OCI-LY7 (cell line): ENCODE measurements at regions not wholly inside any gene's neighbourhood (a gene's known extent, or its start where the extent isn't known, plus 50 kb on each side); places are given as distances from the start of the nearest gene placed in this dataset.

Source experiments
- BruUV-seq: library from RNA; stranded (reverse); fragments of 400-500 nt; replicated peaks from 2 replicates; lab custom pipeline; 2021; lab: Mats Ljungman, UMichigan
- CTCF ChIA-PET: fragments of 300-600 bp; sonication (Branson Sonifier 250); formaldehyde crosslinking; loops from one replicate; lab custom pipeline; 2022; ENCODE audit warnings: antibody characterized with exemption; ENCODE audit not compliant: unreplicated experiment; lab: Charles Lee
- POLR2A ChIA-PET: fragments of 300-600 bp; sonication (Branson Sonifier 250); formaldehyde crosslinking; loops from one replicate; lab custom pipeline; 2022; ENCODE audit warnings: antibody characterized with exemption; lab: Charles Lee
- DNase-seq: peaks from one replicate; pipeline ENCODE4 v3.0.0-alpha.2; 2015; ENCODE audit warnings: low spot score
- H2AFZ ChIP-seq: fragments of 200-600 bp; sonication (generic), shearing (Covaris generic); 2 replicates; pipeline ENCODE4 v1.6.1; 2014; ENCODE audit warnings: mild to moderate bottlenecking, antibody characterized with exemption, low read length, moderate library complexity
- H3K27ac ChIP-seq: fragments of 200-600 bp; sonication (generic); 2 replicates; pipeline ENCODE4 v1.5.1; 2014; ENCODE audit warnings: mixed run types, low read depth, mild to moderate bottlenecking, moderate library complexity, low read length, inconsistent platforms; ENCODE audit not compliant: poor library complexity, severe bottlenecking
- H3K36me3 ChIP-seq: fragments of 200-600 bp; sonication (generic); 2 replicates; pipeline ENCODE4 v1.6.1; 2014; ENCODE audit warnings: mild to moderate bottlenecking, antibody characterized with exemption, low read length, moderate library complexity, mixed read lengths; ENCODE audit not compliant: insufficient read depth
- H3K4me1 ChIP-seq: fragments of 200-600 bp; sonication (generic); 2 replicates; pipeline ENCODE4 v1.5.1; 2014; ENCODE audit warnings: mild to moderate bottlenecking, low read length; ENCODE audit not compliant: insufficient read depth, poor library complexity, severe bottlenecking
- H3K4me2 ChIP-seq: fragments of 200-600 bp; sonication (generic); 2 replicates; pipeline ENCODE4 v1.6.1; 2014; ENCODE audit warnings: mild to moderate bottlenecking, low read length
- H3K4me3 ChIP-seq: fragments of 200-600 bp; sonication (generic); 2 replicates; pipeline ENCODE4 v1.5.1; 2014; ENCODE audit warnings: mild to moderate bottlenecking, low read depth, low read length; ENCODE audit not compliant: poor library complexity, severe bottlenecking
- H3K79me2 ChIP-seq: fragments of 200-600 bp; sonication (generic); 2 replicates; pipeline ENCODE4 v1.6.1; 2016; ENCODE audit warnings: low read depth, mild to moderate bottlenecking, low read length, moderate library complexity, mixed read lengths; ENCODE audit not compliant: insufficient read depth
- H3K9me2 ChIP-seq: fragments of 200-600 bp; sonication (generic); 2 replicates; pipeline ENCODE4 v1.6.1; 2016; ENCODE audit warnings: mild to moderate bottlenecking, low read length, mixed read lengths; ENCODE audit not compliant: insufficient read depth
- H3K9me3 ChIP-seq: fragments of 200-600 bp; sonication (generic); 2 replicates; pipeline ENCODE4 v1.6.1; 2014; ENCODE audit warnings: mild to moderate bottlenecking, mixed run types, low read length, mixed read lengths
- H4K20me1 ChIP-seq: fragments of 200-600 bp; sonication (generic); 2 replicates; pipeline ENCODE4 v1.6.1; 2014; ENCODE audit warnings: mild to moderate bottlenecking, antibody characterized with exemption, low read length, moderate library complexity, mixed read lengths; ENCODE audit not compliant: insufficient read depth
- CTCF ChIP-seq: fragments of 200-600 bp; sonication (generic); conservative IDR thresholded peaks from 2 replicates; pipeline ENCODE4 v1.5.1; 2014; ENCODE audit warnings: mild to moderate bottlenecking, antibody characterized with exemption, low read length, moderate library complexity, mixed read lengths
- EZH2phosphoT487 ChIP-seq: fragments of 200-600 bp; sonication (generic); IDR thresholded peaks from 2 replicates; pipeline ENCODE4 v1.6.1; 2018; ENCODE audit warnings: low read depth, borderline replicate concordance, mild to moderate bottlenecking, mixed run types, antibody characterized with exemption, low read length, moderate library complexity, mixed read lengths
- intact Hi-C: fragments of 100-400 bp; cut with micrococcal nuclease; formaldehyde crosslinking; loops from one replicate; pipeline ENCODE4 v1.10.0; 2022; ENCODE audit not compliant: unreplicated experiment

- Histone ChIP-seq H3K9me3 (no peaks in the 10 kb centered on the region), H3K79me2 (no peaks in the 10 kb centered on the region), H3K4me1 (no peaks in the 10 kb centered on the region), H3K4me3 (no peak overlapping the region), H3K27ac (no peak overlapping the region), H4K20me1 (no peaks in the 10 kb centered on the region), H3K36me3 (no peaks in the 10 kb centered on the region), H3K9me2 (no peaks in the 10 kb centered on the region), H3K4me2 (no peak overlapping the region), H2AFZ (no peak overlapping the region)
- no peak for TF ChIP-seq EZH2phosphoT487
- no peak for TF ChIP-seq CTCF
- ChIA-PET POLR2A (no interaction called here), CTCF (no interaction called here)
- intact Hi-C loops = no loop called here
- DNase-seq = no peak
- BruUV-seq = no TSS peak
These were observed 73.8 kb downstream of the TMEM18 start for GRCh38 chr2:603427-603826.

- no peaks in the 10 kb centered on the region for H3K9me2 ChIP-seq
- no peak overlapping the region for H2AFZ ChIP-seq
- POLR2A ChIA-PET = no interaction called here
- no peaks in the 10 kb centered on the region for H3K79me2 ChIP-seq
- no peak overlapping the region for H3K4me3 ChIP-seq
- intact Hi-C loops = no loop called here
- H3K36me3 ChIP-seq = no peaks in the 10 kb centered on the region
- TF ChIP-seq CTCF (no peak), EZH2phosphoT487 (no peak)
- BruUV-seq = no TSS peak
- no peaks in the 10 kb centered on the region for H4K20me1 ChIP-seq
- no peaks in the 10 kb centered on the region for H3K4me1 ChIP-seq
- no peak overlapping the region for H3K27ac ChIP-seq
- CTCF ChIA-PET = no interaction called here
- H3K9me3 ChIP-seq = no peaks in the 10 kb centered on the region
- no peak for DNase-seq
- H3K4me2 ChIP-seq = no peak overlapping the region
These were observed 74.4 kb downstream of the TMEM18 start for GRCh38 chr2:602571-603359.

- Histone ChIP-seq H3K79me2 (no peaks in the 10 kb centered on the region), H4K20me1 (no peaks in the 10 kb centered on the region), H3K4me3 (no peak overlapping the region), H2AFZ (no peak overlapping the region), H3K4me1 (no peaks in the 10 kb centered on the region), H3K36me3 (no peaks in the 10 kb centered on the region), H3K27ac (no peak overlapping the region), H3K9me2 (no peaks in the 10 kb centered on the region), H3K4me2 (no peak overlapping the region), H3K9me3 (no peaks in the 10 kb centered on the region)
- ChIA-PET POLR2A (no interaction called here), CTCF (no interaction called here)
- TF ChIP-seq EZH2phosphoT487 = no peak
- no peak for TF ChIP-seq CTCF
- intact Hi-C loops = no loop called here
- no TSS peak for BruUV-seq
- DNase-seq = no peak
These were observed 75.3 kb downstream of the TMEM18 start for GRCh38 chr2:601806-602455.
